ENCODE measurements at regions not wholly inside any gene's neighbourhood (a gene's known extent, or its start where the extent isn't known, plus 50 kb on each side); places are given as distances from the start of the nearest gene placed in this dataset.

- TF ChIP-seq CTCF (IDR thresholded peaks at IDR 0.05) (no peak), POLR2A (IDR thresholded peaks at IDR 0.05) (no peak)
Observed at GRCh38 chr11:129655247-129655832, 160.3 kb upstream of the TMEM45B start.
